BLaER1 treated with 17β-estradiol and CSF1 and Interleukin-3, amounts not matched to agents 10 nM and 100 nM (cell line): ENCODE measurements at regions not wholly inside any gene's neighbourhood (a gene's known extent, or its start where the extent isn't known, plus 50 kb on each side); places are given as distances from the start of the nearest gene placed in this dataset.

Experiments used
- H3K27ac ChIP-seq, 11 experiments: shearing (Covaris generic); formaldehyde crosslinking; 2 replicates each; pipeline ENCODE4 v1.8.1; 2022
- H3K27me3 ChIP-seq, 11 experiments: shearing (Covaris generic); formaldehyde crosslinking; 2 replicates each; pipeline ENCODE4 v1.8.1; 2022
- H3K36me3 ChIP-seq, 11 experiments: shearing (Covaris generic); formaldehyde crosslinking; 2 replicates each; pipeline ENCODE4 v1.8.1; 2022
- H3K4me1 ChIP-seq, 10 experiments: shearing (Covaris generic); formaldehyde crosslinking; 2 replicates each; pipeline ENCODE4 v1.8.1; 2022
- H3K4me2 ChIP-seq, 11 experiments: shearing (Covaris generic); formaldehyde crosslinking; 2 replicates each; pipeline ENCODE4 v1.8.1; 2022
- H3K4me3 ChIP-seq, 10 experiments: shearing (Covaris generic); formaldehyde crosslinking; 2 replicates each; pipeline ENCODE4 v1.8.1; 2022
- H3K9ac ChIP-seq, 11 experiments: shearing (Covaris generic); formaldehyde crosslinking; 2 replicates each; pipeline ENCODE4 v1.8.1; 2022
- H3K9me3 ChIP-seq, 11 experiments: shearing (Covaris generic); formaldehyde crosslinking; replicated peaks in 1 of 11; 2 replicates each; pipeline ENCODE4 v1.8.1; 2022
- H4K20me1 ChIP-seq, 11 experiments: shearing (Covaris generic); formaldehyde crosslinking; 2 replicates each; pipeline ENCODE4 v1.8.1; 2022
- Cebpa-rat ChIP-seq, 11 experiments: shearing (Covaris generic); IDR thresholded peaks; 2 replicates each; pipeline ENCODE4 v1.8.1; 2022

GRCh38 chr1:30418939-30419720 is 304.3 kb downstream of the MATN1 start:
- no peak overlapping the region for H3K9ac ChIP-seq
- no peak for TF ChIP-seq Cebpa-rat (IDR thresholded peaks at IDR 0.05)
- H3K27me3 ChIP-seq: peaks cover 0 to 3% (median 0%) of the 10 kb centered on the region in 11 experiments; a peak in 1 of 22 replicates
- no peak overlapping the region for H3K4me3 ChIP-seq
- H3K9me3 ChIP-seq: peaks cover 0 to 19% (median 11%) of the 10 kb centered on the region in 11 experiments; a peak in 16 of 22 replicates
- no peaks in the 10 kb centered on the region for H3K36me3 ChIP-seq
- peaks cover 5 to 19% (median 15%) of the 10 kb centered on the region in 10 experiments; a peak in 18 of 20 replicates for H3K4me1 ChIP-seq
- no peaks in the 10 kb centered on the region; a peak in 1 of 22 replicates for H4K20me1 ChIP-seq
- H3K4me2 ChIP-seq: no peak overlapping the region
- no peak overlapping the region for H3K27ac ChIP-seq

GRCh38 chr1:30418061-30418938 is 305.1 kb downstream of the MATN1 start:
- Histone ChIP-seq H3K9ac (no peak overlapping the region), H3K36me3 (no peaks in the 10 kb centered on the region), H4K20me1 (no peaks in the 10 kb centered on the region; a peak in 2 of 22 replicates), H3K27me3 (peaks cover 0 to 7% (median 0%) of the 10 kb centered on the region in 11 experiments; a peak in 3 of 22 replicates), H3K9me3 (peaks cover 0 to 12% (median 6%) of the 10 kb centered on the region in 11 experiments; a peak in 15 of 22 replicates), H3K27ac (no peak overlapping the region), H3K4me1 (peaks cover 12 to 27% (median 23%) of the 10 kb centered on the region in 10 experiments; a peak in 19 of 20 replicates), H3K4me2 (no peak overlapping the region), H3K4me3 (no peak overlapping the region)
- TF ChIP-seq Cebpa-rat (IDR thresholded peaks at IDR 0.05): no peak

DNA sequence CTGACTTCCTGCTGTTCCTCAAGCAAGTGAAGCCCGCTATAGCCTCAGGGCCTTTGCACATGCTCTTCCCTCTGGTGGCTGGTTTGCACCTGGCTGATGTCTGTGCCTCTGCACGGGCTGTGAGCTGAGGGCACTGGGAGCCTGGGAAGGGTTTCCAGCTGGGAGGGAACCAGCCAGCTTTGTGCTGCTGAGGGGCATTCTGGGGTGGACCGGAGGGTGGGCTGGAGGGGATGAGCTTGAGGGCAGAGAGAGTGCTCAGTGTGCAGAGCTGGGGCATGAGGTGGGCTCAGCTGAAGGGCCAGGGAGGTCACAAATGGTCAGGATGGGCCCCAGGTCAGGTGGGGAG is 305.7 kb downstream of the MATN1 start:
- H3K27me3 ChIP-seq: peaks cover 0 to 10% (median 0%) of the 10 kb centered on the region in 11 experiments; a peak in 3 of 22 replicates
- H3K4me2 ChIP-seq: no peak overlapping the region
- no peaks in the 10 kb centered on the region; a peak in 2 of 22 replicates for H4K20me1 ChIP-seq
- peaks cover 19 to 34% (median 30%) of the 10 kb centered on the region in 10 experiments; a peak in 19 of 20 replicates for H3K4me1 ChIP-seq
- H3K27ac ChIP-seq: no peak overlapping the region
- H3K36me3 ChIP-seq: no peaks in the 10 kb centered on the region
- no peak overlapping the region for H3K4me3 ChIP-seq
- no peak overlapping the region for H3K9ac ChIP-seq
- peaks cover 0 to 6% (median 0%) of the 10 kb centered on the region in 11 experiments; a peak in 4 of 22 replicates for H3K9me3 ChIP-seq
- no peak for TF ChIP-seq Cebpa-rat (IDR thresholded peaks at IDR 0.05)

DNA sequence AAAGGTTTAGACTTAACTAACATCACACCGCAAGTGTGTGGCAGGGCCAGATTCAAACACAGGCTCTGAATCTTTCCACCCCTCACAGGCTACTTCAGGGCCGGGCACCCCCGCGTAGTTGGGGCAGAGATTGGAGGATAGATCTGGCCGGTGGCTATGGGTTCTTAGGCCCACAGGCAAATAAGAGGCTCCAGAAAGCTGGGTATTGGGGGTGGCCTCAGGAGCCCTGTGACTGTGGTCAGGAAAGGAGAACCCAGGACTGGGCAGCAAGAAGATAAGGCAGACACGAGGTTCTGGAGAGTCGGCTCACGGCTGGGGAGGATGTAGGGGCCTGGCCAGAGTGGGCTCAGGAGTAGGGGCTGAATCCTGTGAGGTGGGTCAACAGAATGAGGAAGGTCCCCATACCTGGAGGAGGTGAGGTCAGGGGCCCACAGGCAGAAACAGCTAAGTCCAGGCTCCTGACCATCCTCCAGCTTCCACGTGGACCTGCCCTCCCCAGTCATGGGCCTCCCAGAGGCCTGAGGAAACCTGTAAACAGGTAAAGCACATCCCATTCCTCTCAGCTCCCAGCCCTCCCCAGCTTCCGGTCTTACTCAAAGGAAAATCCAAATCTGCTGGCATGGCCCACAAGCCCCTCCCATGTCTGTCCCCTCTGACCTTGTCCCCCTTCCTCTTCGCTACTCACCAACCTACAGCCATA is 306.2 kb downstream of the MATN1 start:
- Histone ChIP-seq H3K36me3 (no peaks in the 10 kb centered on the region), H3K4me2 (no peak overlapping the region), H3K27ac (no peak overlapping the region), H3K27me3 (peaks cover 0 to 10% (median 0%) of the 10 kb centered on the region in 11 experiments; a peak in 3 of 22 replicates), H3K9me3 (peaks cover 0 to under 1% (median 0%) of the 10 kb centered on the region in 11 experiments; a peak in 1 of 22 replicates), H3K9ac (no peak overlapping the region), H3K4me3 (no peak overlapping the region), H3K4me1 (peaks cover 24 to 39% (median 35%) of the 10 kb centered on the region in 10 experiments; a peak in 19 of 20 replicates), H4K20me1 (no peaks in the 10 kb centered on the region; a peak in 2 of 22 replicates)
- TF ChIP-seq Cebpa-rat (IDR thresholded peaks at IDR 0.05): no peak

DNA sequence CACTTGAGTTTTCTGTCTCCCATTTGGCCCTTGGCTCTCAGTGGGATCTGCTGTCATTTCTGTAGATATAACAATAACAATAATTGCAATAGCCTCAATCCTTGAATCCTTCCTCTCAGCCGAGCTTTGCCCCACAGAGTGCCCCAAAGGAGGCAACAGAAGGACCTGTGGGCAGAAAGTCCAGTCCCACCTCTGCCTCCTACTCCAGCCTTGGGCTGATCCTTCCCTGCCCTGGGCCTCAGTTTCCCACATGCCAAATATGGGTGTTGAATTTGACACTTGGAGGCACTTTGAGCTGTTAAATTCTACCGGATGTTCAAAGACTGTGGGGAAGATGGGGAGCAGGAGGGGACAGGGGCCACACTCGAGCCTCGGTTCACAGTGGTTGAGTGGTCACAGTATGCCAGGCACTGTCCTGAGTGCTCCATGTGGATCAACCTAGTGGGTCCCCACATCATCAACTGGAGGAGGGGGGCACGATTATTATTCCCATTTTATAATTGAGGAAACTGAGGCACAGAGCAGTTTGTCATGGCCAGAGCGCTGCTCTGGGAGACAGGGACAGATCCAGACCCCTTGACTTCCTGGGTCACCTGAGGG is 307.1 kb downstream of the MATN1 start:
- no peaks in the 10 kb centered on the region; a peak in 2 of 22 replicates for H4K20me1 ChIP-seq
- no peak overlapping the region for H3K9ac ChIP-seq
- no peak overlapping the region for H3K4me3 ChIP-seq
- H3K36me3 ChIP-seq: no peaks in the 10 kb centered on the region
- H3K27me3 ChIP-seq: peaks cover 0 to 10% (median 0%) of the 10 kb centered on the region in 11 experiments; a peak in 3 of 22 replicates
- peaks cover 24 to 47% (median 42%) of the 10 kb centered on the region in 10 experiments; a peak in 19 of 20 replicates for H3K4me1 ChIP-seq
- no peak for TF ChIP-seq Cebpa-rat (IDR thresholded peaks at IDR 0.05)
- H3K27ac ChIP-seq: no peak overlapping the region
- no peak overlapping the region for H3K4me2 ChIP-seq
- H3K9me3 ChIP-seq: no peaks in the 10 kb centered on the region

GRCh38 chr1:30415171-30415940 is 308.0 kb downstream of the MATN1 start:
- H3K36me3 ChIP-seq: no peaks in the 10 kb centered on the region
- no peak for TF ChIP-seq Cebpa-rat (IDR thresholded peaks at IDR 0.05)
- no peaks in the 10 kb centered on the region for H3K9me3 ChIP-seq
- H4K20me1 ChIP-seq: no peaks in the 10 kb centered on the region; a peak in 3 of 22 replicates
- H3K27ac ChIP-seq: no peak overlapping the region
- peaks cover 26 to 57% (median 52%) of the 10 kb centered on the region in 10 experiments; a peak in 19 of 20 replicates for H3K4me1 ChIP-seq
- H3K27me3 ChIP-seq: peaks cover 0 to 10% (median 0%) of the 10 kb centered on the region in 11 experiments; a peak in 3 of 22 replicates
- H3K9ac ChIP-seq: no peak overlapping the region
- H3K4me3 ChIP-seq: no peak overlapping the region
- peak overlapping the region in 8 of 11 experiments; percentile 10 to 91 (median 82); a peak in 14 of 22 replicates for H3K4me2 ChIP-seq

DNA sequence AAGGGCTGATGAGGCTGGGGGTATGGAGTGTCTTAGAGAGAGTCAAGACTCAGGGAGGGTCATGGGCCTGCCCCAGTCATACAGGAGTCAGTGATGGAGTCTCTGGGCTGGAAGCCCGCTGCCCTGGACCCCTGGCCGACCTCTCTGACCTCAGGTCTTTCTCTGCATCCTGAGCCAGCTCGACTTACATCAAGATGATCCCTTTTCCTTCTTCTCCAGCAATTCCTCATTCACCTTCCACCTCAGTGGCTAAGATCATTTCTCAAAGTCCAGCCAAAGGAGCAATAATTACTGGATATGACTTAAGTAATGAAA is 308.6 kb downstream of the MATN1 start:
- no peak overlapping the region for H3K9ac ChIP-seq
- no peak for TF ChIP-seq Cebpa-rat (IDR thresholded peaks at IDR 0.05)
- no peak overlapping the region for H3K27ac ChIP-seq
- H4K20me1 ChIP-seq: no peaks in the 10 kb centered on the region; a peak in 3 of 22 replicates
- H3K4me3 ChIP-seq: no peak overlapping the region
- H3K9me3 ChIP-seq: no peaks in the 10 kb centered on the region
- H3K4me2 ChIP-seq: peak overlapping the region in 9 of 11 experiments; percentile 42 to 91 (median 79); a peak in 16 of 22 replicates
- H3K27me3 ChIP-seq: peaks cover 0 to 10% (median 0%) of the 10 kb centered on the region in 11 experiments; a peak in 3 of 22 replicates
- H3K36me3 ChIP-seq: no peaks in the 10 kb centered on the region
- H3K4me1 ChIP-seq: peaks cover 26 to 62% (median 57%) of the 10 kb centered on the region in 10 experiments; a peak in 19 of 20 replicates
